Kidney epithelial cell (primary cell): ENCODE measurements at regions not wholly inside any gene's neighbourhood (a gene's known extent, or its start where the extent isn't known, plus 50 kb on each side); places are given as distances from the start of the nearest gene placed in this dataset.

ENCODE experiments used
- DNase-seq: peaks from one replicate; pipeline ENCODE4 v3.0.0-alpha.2; 2010; ENCODE audit warnings: low read depth
- H3K27me3 ChIP-seq: 2 replicates; pipeline ENCODE4 v1.6.0; 2011; ENCODE audit warnings: low read length; ENCODE audit not compliant: control insufficient read depth, insufficient read depth
- H3K36me3 ChIP-seq: 2 replicates; pipeline ENCODE4 v1.5.1; 2011; ENCODE audit warnings: low read length; ENCODE audit not compliant: control insufficient read depth, insufficient read depth
- H3K4me3 ChIP-seq: 2 replicates; pipeline ENCODE4 v1.5.1; 2011; ENCODE audit warnings: low read depth, mild to moderate bottlenecking, control low read depth, low read length
- CTCF ChIP-seq: IDR thresholded peaks from 2 replicates; pipeline ENCODE4 v1.5.1; 2011; ENCODE audit warnings: mild to moderate bottlenecking, moderate library complexity, low read length, control low read depth, inconsistent platforms; ENCODE audit not compliant: insufficient read depth, poor library complexity, severe bottlenecking

GRCh38 chr13:94921181-94921580 is 208.8 kb upstream of the SOX21 start:
- no peaks in the 10 kb centered on the region for H3K27me3 ChIP-seq
- no peak for DNase-seq
- no peaks in the 10 kb centered on the region for H3K36me3 ChIP-seq
- H3K4me3 ChIP-seq, result no peak overlapping the region
- TF ChIP-seq CTCF, result no peak

DNA sequence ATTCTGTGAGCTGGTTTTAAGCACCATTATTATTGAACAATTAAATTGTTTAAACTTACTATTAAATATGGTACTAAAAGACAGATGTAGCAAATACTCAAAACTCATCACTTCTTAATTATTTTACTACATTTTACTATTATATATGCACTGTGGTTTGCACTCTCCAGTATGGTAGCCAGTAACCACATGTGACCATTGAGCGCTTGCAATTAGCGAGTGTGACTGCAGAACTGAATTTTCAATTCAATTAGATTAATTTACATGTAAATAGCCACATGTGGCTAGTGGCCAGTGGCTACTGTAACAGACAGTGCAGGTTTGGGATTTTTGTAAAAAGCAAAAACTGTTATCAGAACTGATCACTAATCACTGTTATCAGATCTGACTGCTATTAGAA is 208.2 kb upstream of the SOX21 start:
- no peak for DNase-seq
- TF ChIP-seq CTCF, result no peak
- no peaks in the 10 kb centered on the region for H3K27me3 ChIP-seq
- no peak overlapping the region for H3K4me3 ChIP-seq
- no peaks in the 10 kb centered on the region for H3K36me3 ChIP-seq

DNA sequence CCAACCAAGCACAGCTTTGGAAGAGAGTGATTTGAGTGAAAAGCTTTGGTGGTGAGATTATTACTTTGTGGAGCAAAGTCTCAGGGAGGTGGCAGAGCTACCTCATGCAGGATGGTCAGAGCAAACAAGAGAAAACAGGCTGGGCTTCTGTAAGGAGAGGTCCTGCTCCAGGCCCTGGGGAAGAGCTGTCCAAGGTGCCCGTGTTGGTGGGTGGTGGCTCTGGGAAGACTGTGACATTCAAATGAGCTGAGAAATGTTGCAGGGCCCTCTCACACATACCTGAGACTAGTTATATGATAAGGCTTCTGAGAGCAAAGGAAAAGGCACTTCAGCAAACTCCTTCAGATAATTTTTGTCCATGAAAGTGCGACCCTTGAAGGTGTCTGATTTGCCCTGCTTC is 205.5 kb upstream of the SOX21 start:
- Histone ChIP-seq H3K4me3 (no peak overlapping the region), H3K36me3 (no peaks in the 10 kb centered on the region), H3K27me3 (no peaks in the 10 kb centered on the region)
- TF ChIP-seq CTCF, result no peak
- no peak for DNase-seq

DNA sequence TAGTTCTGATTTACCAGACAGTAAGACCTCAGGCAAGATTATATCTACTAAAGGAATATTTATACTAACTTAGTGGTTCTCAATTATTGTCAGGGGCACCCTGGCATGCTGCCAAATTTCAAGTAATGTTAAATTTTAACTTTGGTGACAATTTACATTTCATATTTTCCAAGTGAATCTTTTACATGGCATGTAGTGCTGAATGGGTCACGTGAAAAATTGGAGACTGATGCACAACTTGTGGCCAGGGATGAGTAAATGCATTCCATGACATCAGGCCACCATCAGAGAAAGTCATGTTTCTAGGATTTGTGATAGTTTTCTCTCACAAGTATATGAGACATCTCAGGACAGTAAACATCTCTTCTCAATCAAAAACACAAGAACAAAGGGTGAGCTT is 202.6 kb upstream of the SOX21 start:
- no peak for TF ChIP-seq CTCF
- H3K4me3 ChIP-seq, result no peak overlapping the region
- H3K27me3 ChIP-seq, result no peaks in the 10 kb centered on the region
- H3K36me3 ChIP-seq, result no peaks in the 10 kb centered on the region
- no peak for DNase-seq

DNA sequence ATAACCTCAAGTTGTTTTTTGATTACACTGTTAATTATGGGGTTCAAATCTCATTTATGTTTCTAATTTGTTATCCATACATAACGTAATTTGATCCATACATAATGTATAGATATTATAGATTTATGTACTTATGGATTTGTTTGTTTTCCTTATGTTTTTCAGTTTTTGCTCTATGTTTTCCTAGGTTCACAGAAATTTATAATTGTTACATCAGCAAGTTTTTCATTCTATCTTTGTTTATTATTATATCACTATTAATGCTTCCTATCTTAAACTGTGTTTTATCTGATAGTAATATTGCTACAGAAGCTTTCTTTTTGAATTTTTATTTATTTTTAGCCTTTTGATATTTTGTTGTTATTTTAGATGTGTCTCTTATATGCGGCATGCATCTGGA is 194.3 kb upstream of the SOX21 start:
- no peaks in the 10 kb centered on the region for H3K27me3 ChIP-seq
- H3K4me3 ChIP-seq, result no peak overlapping the region
- no peak for TF ChIP-seq CTCF
- no peaks in the 10 kb centered on the region for H3K36me3 ChIP-seq
- DNase-seq, result no peak

GRCh38 chr13:94902722-94903407 is 190.5 kb upstream of the SOX21 start:
- DNase-seq, result no peak
- Histone ChIP-seq H3K36me3 (no peaks in the 10 kb centered on the region), H3K4me3 (no peak overlapping the region), H3K27me3 (no peaks in the 10 kb centered on the region)
- TF ChIP-seq CTCF, result no peak
